NCI-H2081 treated with DMSO at 0.1 percent for 48 hours (cell line): ENCODE measurements at regions not wholly inside any gene's neighbourhood (a gene's known extent, or its start where the extent isn't known, plus 50 kb on each side); places are given as distances from the start of the nearest gene placed in this dataset.
A peak's percentile ranks its signal among the peaks of the same experiment; 100 is the strongest.
"Not testable (repeated sequence)": the region's sequence is repeated elsewhere in the genome, so short reads cannot be mapped to it uniquely, and the experiment has no call there.

Experiments
- DNase-seq: peaks from one replicate; lab custom pipeline; 2025; lab: John Stamatoyannopoulos, UW

- DNase-seq, result peak; percentile 12
Observed at GRCh38 chr6:14217728-14218518, 100.4 kb downstream of the CD83 start.

GRCh38 chr6:14218519-14218800 is 100.9 kb downstream of the CD83 start:
- DNase-seq, result no peak

GRCh38 chr6:14221564-14222279 is 104.2 kb downstream of the CD83 start:
- no peak for DNase-seq

- DNase-seq, result no peak
Observed at GRCh38 chr6:14222956-14223355, 105.4 kb downstream of the CD83 start.

- no peak for DNase-seq
Observed at GRCh38 chr6:14224359-14225103, 107.0 kb downstream of the CD83 start.

GRCh38 chr6:14226051-14226660 is 108.6 kb downstream of the CD83 start:
- DNase-seq, result no peak

GRCh38 chr6:14228571-14228970 is 111.0 kb downstream of the CD83 start:
- no peak for DNase-seq

GRCh38 chr6:14231071-14231483 is 113.5 kb downstream of the CD83 start:
- no peak for DNase-seq

- DNase-seq, result no peak
Observed at GRCh38 chr6:14231501-14232280, 114.1 kb downstream of the CD83 start.

GRCh38 chr6:14232889-14233288 is 115.3 kb downstream of the CD83 start:
- DNase-seq, result no peak

- DNase-seq, result no peak
Observed at GRCh38 chr6:14235653-14236356, 118.2 kb downstream of the CD83 start.

GRCh38 chr6:14239097-14239496 is 121.5 kb downstream of the CD83 start:
- DNase-seq, result no peak

- DNase-seq, result no peak
Observed at GRCh38 chr6:14240411-14241166, 123.0 kb downstream of the CD83 start.

- no peak for DNase-seq
Observed at GRCh38 chr6:14241255-14242070, 123.9 kb downstream of the CD83 start.

- not testable (repeated sequence) for DNase-seq
Observed at GRCh38 chr6:14242912-14243311, 125.3 kb downstream of the CD83 start.

GRCh38 chr6:14243597-14243996 is 126.0 kb downstream of the CD83 start:
- no peak for DNase-seq

GRCh38 chr6:14246876-14247275 is 129.3 kb downstream of the CD83 start:
- DNase-seq, result no peak

- DNase-seq, result no peak
Observed at GRCh38 chr6:14250573-14250972, 133.0 kb downstream of the CD83 start.

- no peak for DNase-seq
Observed at GRCh38 chr6:14252271-14252850, 134.8 kb downstream of the CD83 start.
